Liver (tissue), 3 donors: ENCODE measurements at regions not wholly inside any gene's neighbourhood (a gene's known extent, or its start where the extent isn't known, plus 50 kb on each side); places are given as distances from the start of the nearest gene placed in this dataset.

Experiments used
- ATF3 ChIP-seq: IDR thresholded peaks from 2 replicates; pipeline ENCODE4 v1.6.1; 2016; ENCODE audit warnings: antibody characterized with exemption
- CTCF ChIP-seq: fragments of 150-350 bp; IDR thresholded peaks from 2 replicates; pipeline ENCODE4 v1.5.1; 2017; ENCODE audit warnings: improper control_type of control experiment, low read depth, low read length; ENCODE audit not compliant: missing input control
- EGR1 ChIP-seq, 2 donors: IDR thresholded peaks; 2 replicates each; pipeline ENCODE4 v1.6.1; 2016 to 2018; ENCODE audit warnings: antibody characterized with exemption in 2 of 2, low read depth in 2 of 2
- GABPA ChIP-seq, 2 donors: IDR thresholded peaks in 1 of 2; conservative IDR thresholded peaks in 1 of 2; 2 replicates each; pipeline ENCODE4 v1.6.1; 2016; ENCODE audit warnings: antibody characterized with exemption in 2 of 2, mild to moderate bottlenecking in 1 of 2, moderate library complexity in 1 of 2
- HNF4G ChIP-seq: IDR thresholded peaks from 2 replicates; pipeline ENCODE4 v1.6.1; 2016; ENCODE audit warnings: antibody characterized with exemption
- JUND ChIP-seq, 2 donors: IDR thresholded peaks; 2 replicates each; pipeline ENCODE4 v1.6.1; 2016; ENCODE audit warnings: antibody characterized with exemption in 2 of 2
- MAX ChIP-seq: IDR thresholded peaks from 2 replicates; pipeline ENCODE4 v1.6.1; 2016; ENCODE audit warnings: antibody characterized with exemption
- NR2F2 ChIP-seq: IDR thresholded peaks from 2 replicates; pipeline ENCODE4 v1.6.1; 2016; ENCODE audit warnings: antibody characterized with exemption
- RAD21 ChIP-seq, 2 donors: IDR thresholded peaks; 2 replicates each; pipeline ENCODE4 v1.6.1; 2016; ENCODE audit warnings: antibody characterized with exemption in 2 of 2, mild to moderate bottlenecking in 2 of 2
- REST ChIP-seq: IDR thresholded peaks from 2 replicates; pipeline ENCODE4 v1.6.1; 2016; ENCODE audit warnings: antibody characterized with exemption, mild to moderate bottlenecking
- RXRA ChIP-seq, 2 donors: IDR thresholded peaks; 2 replicates each; pipeline ENCODE4 v1.6.1; 2017 to 2018; ENCODE audit warnings: antibody characterized with exemption in 2 of 2, mild to moderate bottlenecking in 1 of 2
- TAF1 ChIP-seq: conservative IDR thresholded peaks from 2 replicates; pipeline ENCODE4 v1.6.1; 2016; ENCODE audit warnings: antibody characterized with exemption, mild to moderate bottlenecking
- YY1 ChIP-seq: IDR thresholded peaks from 2 replicates; pipeline ENCODE4 v1.6.1; 2016; ENCODE audit warnings: antibody characterized with exemption, mild to moderate bottlenecking
- ZBTB33 ChIP-seq: IDR thresholded peaks from 2 replicates; pipeline ENCODE4 v1.6.1; 2016; ENCODE audit warnings: antibody characterized with exemption
- donor health status: healthy.
- donor health status: healthy.

GRCh38 chr10:131657318-131657984, 243.4 kb upstream of the PPP2R2D start:
- no peak for TF ChIP-seq CTCF
- no peak for TF ChIP-seq YY1
- TF ChIP-seq ATF3 = no peak
- TF ChIP-seq RXRA (IDR thresholded peaks at IDR 0.05) = no peak
- TF ChIP-seq EGR1 (IDR thresholded peaks at IDR 0.05; ENCODE audit: low read depth in 2 of 2) = no peak
- no peak for TF ChIP-seq GABPA (IDR thresholded peaks at IDR 0.05 in 1 of 2, conservative IDR thresholded peaks at IDR 0.05 in 1 of 2)
- no peak for TF ChIP-seq HNF4G
- TF ChIP-seq REST = no peak
- TF ChIP-seq RAD21 (IDR thresholded peaks at IDR 0.05) = no peak
- no peak for TF ChIP-seq TAF1
- no peak for TF ChIP-seq MAX
- TF ChIP-seq ZBTB33 = no peak
- no peak for TF ChIP-seq JUND (IDR thresholded peaks at IDR 0.05)
- no peak for TF ChIP-seq NR2F2
